Body of pancreas (tissue), 4 donors: ENCODE measurements at regions not wholly inside any gene's neighbourhood (a gene's known extent, or its start where the extent isn't known, plus 50 kb on each side); places are given as distances from the start of the nearest gene placed in this dataset.

Experiments used
- CTCF ChIP-seq, 7 experiments: fragments of 450-650 bp in 4 of 7; fragments of 200-600 bp in 3 of 7; sonication (generic) in 3 of 7; IDR thresholded peaks; one replicate each; pipeline ENCODE4 v1.5.1; 2016 to 2019; ENCODE audit warnings: antibody characterized with exemption in 7 of 7
- POLR2A ChIP-seq, 3 donors: fragments of 450-650 bp; IDR thresholded peaks; one replicate each; pipeline ENCODE4 v1.6.1; 2016; ENCODE audit warnings: antibody characterized with exemption in 3 of 3, mild to moderate bottlenecking in 2 of 3

- no peak for TF ChIP-seq CTCF (IDR thresholded peaks at IDR 0.05)
- TF ChIP-seq POLR2A (IDR thresholded peaks at IDR 0.05) = no peak
These were observed 54.5 kb upstream of the PRKD1 start for GRCh38 chr14:29982171-29982570.
